Right forelimb (tissue), 1 donor: ENCODE measurements at regions not wholly inside any gene's neighbourhood (a gene's known extent, or its start where the extent isn't known, plus 50 kb on each side); places are given as distances from the start of the nearest gene placed in this dataset.

Source experiments
- DNase-seq: peaks from one replicate; pipeline ENCODE4 v3.0.0-alpha.2; 2018

DNA sequence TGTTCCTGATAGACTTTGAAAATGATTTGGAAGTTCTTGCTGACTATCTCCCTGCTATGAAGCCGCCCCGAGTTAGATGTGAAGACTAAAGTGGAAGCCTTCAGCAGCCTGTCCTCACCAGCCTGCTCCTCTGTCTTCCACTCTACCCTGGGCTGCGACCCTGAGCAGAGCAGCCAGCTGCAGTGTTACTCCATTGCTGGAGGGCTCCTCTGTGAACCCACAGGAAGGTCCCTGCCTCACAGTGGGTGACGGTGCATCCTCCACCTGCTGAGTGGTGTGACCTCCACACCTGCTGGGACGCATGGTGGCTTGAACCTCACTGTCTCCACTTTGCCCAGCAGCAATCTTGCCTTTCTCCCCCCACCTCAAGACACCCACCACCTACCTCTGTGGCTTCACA, 116.4 kb downstream of the IRS2 start:
- no peak for DNase-seq

DNA sequence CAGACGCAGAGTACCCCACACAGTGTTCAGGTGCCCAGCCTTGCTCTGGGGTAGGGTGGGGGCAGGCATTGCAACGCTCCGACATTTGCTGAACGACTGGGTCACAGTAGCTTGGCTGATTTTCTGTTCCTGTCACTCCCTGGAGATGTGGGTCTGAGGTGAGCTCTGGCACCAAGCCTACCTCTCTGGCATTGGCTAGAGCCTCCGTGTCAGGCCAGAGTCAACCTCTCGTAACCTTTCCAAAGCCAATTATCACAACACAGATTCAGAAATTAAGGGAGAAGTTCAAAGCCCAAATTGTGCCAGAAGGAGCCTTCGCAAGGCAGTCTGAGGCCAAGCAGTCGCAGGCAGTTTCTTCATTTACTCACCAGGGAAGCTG, 117.2 kb downstream of the IRS2 start:
- DNase-seq = no peak

DNA sequence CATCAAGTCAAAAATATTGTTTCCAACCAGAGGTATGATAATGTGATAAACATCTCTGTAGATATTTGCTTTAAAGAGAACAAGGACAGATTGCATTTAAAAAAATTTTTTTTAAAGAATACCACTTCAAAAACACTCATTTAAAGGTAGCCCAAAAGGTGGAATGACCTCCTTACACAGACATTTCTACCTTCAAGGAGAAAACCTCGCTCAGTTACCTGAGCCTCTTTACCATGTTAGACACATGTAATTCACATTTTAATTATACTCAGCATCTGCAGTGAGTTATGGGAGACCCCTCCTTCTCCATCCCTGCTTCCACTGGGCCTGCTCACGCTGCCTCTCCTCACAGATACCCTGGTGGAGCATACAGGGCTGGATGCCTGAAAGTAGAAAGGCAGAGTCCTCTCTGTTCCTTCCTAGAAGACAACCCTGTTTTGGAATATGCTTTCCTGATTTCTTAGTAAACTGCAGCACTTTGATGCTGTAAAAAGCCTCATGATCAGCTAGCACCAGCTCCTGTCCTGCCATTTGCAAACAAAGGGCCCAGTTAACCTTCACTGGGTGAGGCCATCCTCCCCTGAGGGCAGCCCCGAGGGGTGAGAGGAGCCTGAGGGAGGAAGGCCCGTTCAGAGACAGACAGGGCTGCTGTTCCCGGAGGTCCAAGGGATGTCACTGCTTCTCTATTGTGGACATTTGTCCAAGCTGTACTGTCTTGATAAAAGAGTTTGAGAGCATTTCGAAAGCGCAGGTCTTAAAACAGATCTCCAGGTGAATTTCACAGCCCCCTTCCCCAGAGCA, 117.8 kb downstream of the IRS2 start:
- no peak for DNase-seq

GRCh38 chr13:109667807-109668291, 118.5 kb downstream of the IRS2 start:
- DNase-seq = no peak

GRCh38 chr13:109667056-109667455, 119.3 kb downstream of the IRS2 start:
- DNase-seq = no peak

GRCh38 chr13:109666656-109667055, 119.7 kb downstream of the IRS2 start:
- no peak for DNase-seq

- DNase-seq = no peak
Observed at GRCh38 chr13:109665781-109666249, 120.6 kb downstream of the IRS2 start.

- DNase-seq = no peak
Observed at GRCh38 chr13:109665240-109665639, 121.1 kb downstream of the IRS2 start.

DNA sequence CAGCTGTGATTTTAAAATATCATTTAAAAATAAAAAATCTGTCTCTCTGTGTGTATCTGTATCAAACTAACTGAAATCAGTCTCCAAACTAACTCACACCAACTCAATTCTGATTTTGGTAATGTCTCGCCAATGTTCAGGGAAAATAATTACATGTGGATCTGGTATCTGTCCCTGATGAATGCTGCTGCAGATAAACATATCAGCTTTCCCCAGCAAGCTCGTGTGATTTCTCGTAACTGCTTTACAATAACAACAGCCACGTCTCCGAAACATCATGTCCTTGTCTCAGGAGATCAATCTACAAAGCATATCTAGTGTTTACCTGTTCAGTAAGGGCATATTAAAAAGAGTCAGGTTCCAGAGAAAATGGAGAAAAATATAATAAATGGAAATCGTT, 129.0 kb downstream of the IRS2 start:
- DNase-seq = no peak

DNA sequence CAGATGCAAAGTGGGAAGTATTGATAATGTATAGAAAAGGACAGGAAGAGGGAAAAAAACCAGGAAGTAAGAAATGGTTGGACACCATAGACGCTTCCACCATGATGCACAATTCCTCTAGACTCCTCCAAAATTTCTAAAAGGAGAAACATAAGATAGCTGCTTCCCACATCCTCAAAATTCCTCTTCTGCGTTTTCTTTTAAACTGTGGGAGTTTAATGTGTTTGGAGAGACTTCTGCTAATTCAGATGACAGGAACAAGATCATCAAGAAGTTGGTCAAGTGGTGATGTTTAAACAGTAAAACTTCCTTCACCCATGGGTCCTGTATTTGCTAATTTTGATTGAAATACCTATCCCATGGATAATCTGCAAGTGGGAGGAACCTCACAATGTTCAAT, 130.2 kb downstream of the IRS2 start:
- no peak for DNase-seq

- DNase-seq = no peak
Observed at GRCh38 chr13:109655611-109656010, 130.8 kb downstream of the IRS2 start.

DNA sequence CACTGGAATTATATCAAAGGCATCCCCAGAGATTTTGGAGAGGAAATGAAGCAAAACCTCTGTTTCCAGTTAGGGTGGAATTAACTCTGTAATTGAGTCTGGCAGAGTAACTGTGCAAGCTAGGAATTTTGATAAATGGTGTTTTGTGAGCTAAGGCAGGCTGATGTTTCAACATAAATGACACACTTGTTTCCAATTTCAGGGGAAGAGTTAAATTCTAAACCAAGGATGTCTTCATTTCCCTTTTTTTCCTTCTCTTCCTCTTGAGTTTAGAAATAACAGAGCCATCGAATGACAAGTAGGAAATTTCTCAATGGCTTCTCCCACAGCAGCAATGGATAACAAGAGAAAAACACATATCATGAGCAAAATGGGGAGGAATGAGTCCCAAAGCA, 131.2 kb downstream of the IRS2 start:
- DNase-seq = no peak

GRCh38 chr13:109654341-109655205, 131.8 kb downstream of the IRS2 start:
- no peak for DNase-seq

DNA sequence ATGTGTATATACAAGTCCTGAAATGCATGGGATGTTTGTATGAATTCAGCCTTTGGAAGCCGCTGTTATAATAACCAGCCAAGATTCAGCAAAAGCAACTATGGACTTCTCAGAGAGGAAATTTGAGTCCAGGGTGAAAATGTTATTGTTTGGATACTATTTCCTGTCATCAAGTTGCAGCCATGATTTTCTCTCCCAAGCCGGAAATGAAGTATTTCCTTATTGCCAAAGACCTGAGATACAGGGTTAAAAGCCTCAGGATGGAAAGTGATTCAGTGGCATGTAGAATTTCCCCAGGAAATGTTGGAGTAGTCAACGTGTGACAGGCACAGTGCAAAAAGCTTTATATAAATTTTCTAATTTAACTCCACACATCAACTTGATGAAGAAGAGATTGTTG, 133.9 kb downstream of the IRS2 start:
- no peak for DNase-seq

DNA sequence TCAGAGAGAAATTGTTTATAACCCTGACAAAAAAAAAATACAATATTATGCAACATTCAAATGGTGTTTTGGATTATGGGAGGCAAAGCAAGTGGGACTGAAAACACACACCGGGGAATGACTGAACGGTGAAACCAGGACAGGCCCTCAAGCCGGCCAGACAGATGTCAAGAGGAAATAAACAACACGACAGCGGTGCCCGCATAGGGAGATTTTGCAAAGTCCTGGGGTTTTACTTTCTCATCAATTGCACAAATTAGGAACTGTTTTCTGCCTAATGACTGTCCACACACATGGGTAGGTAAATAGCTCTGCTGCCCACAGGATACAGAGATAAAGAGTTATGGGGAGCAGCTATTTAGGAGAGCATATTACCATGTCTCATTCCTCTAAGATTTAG, 134.5 kb downstream of the IRS2 start:
- DNase-seq = no peak

- no peak for DNase-seq
Observed at GRCh38 chr13:109651311-109651710, 135.1 kb downstream of the IRS2 start.

- no peak for DNase-seq
Observed at GRCh38 chr13:109650861-109651260, 135.5 kb downstream of the IRS2 start.

DNA sequence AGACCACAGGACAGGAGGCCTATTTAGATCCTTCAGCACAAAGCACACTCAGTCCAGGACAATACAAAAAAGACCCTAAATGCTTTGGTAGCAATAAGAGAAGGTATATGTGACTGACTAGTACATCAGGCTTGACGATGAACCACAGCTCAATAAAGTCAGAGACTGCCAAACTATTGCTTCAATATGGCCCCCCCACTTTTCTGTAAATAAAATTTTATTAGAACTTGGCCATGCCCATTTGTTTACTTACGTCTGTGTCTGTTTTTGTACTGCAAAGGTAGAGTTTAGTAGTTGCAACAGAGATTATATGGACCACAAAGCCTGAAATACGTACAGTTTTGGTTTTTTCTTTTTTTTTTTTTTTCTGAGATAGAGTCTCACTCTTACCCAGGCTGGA, 136.7 kb downstream of the IRS2 start:
- no peak for DNase-seq

DNA sequence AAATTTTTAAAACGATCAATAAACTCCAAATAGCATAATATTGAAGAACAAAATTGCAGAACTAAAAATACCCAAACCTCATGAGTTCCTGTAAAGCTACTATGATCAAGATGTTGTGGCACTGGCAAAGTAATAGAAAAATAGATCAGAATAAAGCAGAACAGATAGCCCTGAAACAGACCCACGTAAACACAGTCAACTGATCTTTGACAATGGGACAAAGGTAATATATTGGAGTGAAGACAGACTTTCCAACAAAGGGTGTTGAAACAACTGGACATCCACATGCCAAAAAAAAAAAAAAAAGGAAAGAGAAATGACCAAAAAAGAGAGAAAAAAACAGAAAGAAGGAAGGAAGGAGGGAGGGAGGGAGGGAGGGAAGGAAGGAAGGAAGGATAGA, 138.7 kb downstream of the IRS2 start:
- no peak for DNase-seq

- no peak for DNase-seq
Observed at GRCh38 chr13:109647053-109647452, 139.3 kb downstream of the IRS2 start.

DNA sequence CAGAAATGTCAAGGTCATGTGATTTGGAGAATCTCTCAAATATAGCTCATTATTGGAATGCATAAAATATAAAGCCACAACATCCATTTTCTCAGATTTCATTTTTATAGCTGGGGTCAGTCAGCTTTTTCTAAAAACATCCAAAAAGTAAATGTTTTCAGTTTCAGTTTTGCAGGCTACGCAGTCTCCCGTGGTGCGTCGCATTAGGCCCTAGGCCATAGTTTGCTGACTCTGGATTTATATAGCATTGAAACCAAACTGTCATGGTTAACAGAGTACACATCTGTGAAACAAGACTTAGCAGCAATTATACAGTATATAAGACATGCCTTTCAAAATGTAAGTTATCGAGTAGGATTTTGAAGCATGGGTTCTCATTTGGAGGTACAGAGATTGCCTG, 140.0 kb downstream of the IRS2 start:
- no peak for DNase-seq

DNA sequence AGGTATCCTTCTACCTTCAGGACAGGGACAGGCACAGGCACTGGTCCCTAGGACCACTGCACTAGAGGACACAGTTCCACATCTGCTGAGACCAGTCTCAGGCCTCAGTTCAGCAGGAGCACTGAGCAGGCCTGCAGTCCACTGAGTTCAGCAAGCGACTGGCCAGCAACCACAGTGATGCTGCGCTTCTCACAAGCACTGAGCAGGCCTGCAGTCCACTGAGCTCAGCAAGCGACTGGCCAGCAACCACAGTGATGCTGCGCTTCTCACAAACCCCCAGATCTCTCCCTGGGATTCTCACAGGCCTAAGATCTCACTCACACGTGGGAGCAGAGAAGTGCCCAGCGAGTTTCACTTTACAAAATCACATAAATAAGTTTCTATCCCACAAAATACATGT, 140.6 kb downstream of the IRS2 start:
- DNase-seq = no peak

DNA sequence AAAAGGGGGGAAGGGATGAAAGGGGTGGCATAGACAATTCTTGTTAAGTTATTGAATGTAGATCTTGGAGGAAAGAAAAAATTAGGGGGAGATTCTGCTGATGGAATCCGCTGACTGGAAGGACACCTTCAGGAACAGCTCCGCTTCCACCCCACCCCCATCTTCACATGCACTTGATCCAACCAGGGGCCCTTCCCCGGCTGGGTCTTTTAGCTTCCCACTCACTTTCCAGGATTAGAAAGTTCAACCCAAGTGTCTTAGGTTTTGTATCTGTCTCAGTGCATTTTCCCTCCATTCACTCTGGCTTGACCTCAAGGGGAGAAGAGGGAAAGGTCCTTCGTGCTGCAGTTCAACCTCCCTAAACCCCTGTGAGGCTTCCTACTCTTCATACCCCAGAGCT, 141.4 kb downstream of the IRS2 start:
- no peak for DNase-seq
